DMS153 treated with DMSO at 0.1 percent for 48 hours (cell line): ENCODE measurements at regions not wholly inside any gene's neighbourhood (a gene's known extent, or its start where the extent isn't known, plus 50 kb on each side); places are given as distances from the start of the nearest gene placed in this dataset.
"Not testable (repeated sequence)": the region's sequence is repeated elsewhere in the genome, so short reads cannot be mapped to it uniquely, and the experiment has no call there.

Experiments used
- DNase-seq: peaks from one replicate; lab custom pipeline; 2025; ENCODE audit not compliant: unreplicated experiment; lab: John Stamatoyannopoulos, UW

DNA sequence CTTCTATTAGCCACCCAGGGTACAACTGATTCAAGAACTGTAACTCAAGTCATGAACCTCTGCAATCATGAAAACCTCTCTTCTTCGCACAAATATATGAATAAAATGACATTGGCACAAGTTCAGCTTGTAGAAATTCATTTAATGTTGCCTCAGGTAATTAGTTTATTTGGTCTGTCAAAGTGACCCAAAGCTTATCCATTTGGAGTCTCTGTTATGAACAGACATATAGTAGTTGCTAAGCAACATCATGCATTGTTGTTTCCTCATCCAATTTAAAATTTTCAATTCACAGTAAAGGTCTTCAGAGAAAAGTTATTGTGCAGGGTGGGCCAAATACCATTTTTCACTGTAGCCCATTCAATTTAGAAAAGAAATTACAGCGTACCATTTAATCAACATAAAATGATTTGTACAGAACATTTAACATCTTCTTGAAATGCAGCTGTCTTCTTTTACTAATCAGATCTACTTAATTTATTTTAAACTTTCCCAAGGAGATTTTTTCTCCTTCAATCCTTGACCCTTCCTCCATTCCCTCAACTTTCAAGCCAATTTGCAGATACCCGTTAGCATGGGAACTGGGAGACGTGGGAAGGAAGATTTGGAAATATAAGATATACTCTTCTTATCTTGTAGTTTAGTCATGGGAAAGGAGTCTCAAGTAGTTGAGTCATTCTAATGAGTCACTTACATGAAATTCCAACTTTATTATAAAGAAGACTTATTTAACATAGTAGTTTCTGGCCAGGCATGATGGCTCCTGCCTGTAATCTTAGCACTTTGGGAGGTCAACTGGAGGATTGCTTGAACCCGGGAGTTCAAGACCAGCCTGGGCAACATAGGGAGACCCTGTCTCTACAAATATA, 231.3 kb downstream of the ATPSCKMT start:
- no peak for DNase-seq

DNA sequence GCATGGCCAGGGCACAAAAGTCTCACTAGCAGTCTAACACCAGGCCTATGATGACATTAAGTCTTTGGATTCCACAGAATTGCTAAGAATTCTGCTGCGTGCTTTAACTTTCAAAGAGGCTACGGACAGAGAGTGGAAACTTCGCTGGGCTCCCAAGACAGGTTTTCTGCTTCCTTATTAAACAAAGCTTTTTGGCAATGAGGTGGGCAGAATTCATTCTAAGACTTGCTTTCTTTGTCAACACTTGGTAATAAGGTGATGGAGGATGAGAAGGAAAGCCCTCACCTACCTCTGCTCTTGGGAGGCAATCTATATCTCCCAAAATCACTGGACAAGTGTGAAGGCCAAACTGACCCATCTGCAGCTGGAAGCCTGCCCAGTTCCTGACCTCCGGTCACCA, 231.9 kb downstream of the ATPSCKMT start:
- no peak for DNase-seq

DNA sequence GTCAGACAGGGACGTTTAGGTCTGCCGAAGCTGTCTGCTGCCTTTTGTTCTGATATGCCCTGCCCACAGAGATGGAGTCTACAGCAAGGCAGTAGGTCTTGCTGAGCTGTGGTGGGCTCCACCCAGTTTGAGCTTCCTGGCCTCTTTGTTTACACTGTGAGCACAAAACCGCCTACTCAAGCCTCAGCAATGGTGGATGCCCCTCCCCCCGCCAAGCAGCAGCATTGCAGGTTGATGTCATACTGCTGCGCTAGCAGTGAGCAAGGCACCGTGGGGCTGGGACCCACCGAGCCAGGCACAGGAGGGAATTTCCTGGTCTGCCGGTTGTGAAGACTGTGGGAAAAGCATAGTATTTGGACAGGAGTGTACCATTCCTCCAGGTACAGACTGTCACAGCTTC, 233.1 kb downstream of the ATPSCKMT start:
- not testable (repeated sequence) for DNase-seq

DNA sequence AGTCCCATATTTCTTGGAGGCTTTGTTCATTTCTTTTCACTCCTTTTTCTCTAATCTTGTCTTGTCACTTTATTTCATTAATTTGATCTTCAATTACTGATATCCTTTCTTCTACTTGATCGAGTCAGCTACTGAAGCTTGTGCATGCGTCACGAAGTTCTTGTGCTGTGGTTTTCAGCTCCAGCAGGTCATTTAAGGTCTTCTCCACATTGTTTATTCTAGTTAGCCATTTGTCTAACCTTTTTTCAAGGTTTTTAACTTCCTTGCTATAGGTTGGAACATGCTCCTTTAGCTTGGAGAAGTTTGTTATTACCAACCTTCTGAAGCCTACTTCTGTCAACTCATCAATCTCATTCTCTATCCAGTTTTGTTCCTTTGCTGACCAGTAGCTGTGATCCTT, 234.0 kb downstream of the ATPSCKMT start:
- DNase-seq = not testable (repeated sequence)

DNA sequence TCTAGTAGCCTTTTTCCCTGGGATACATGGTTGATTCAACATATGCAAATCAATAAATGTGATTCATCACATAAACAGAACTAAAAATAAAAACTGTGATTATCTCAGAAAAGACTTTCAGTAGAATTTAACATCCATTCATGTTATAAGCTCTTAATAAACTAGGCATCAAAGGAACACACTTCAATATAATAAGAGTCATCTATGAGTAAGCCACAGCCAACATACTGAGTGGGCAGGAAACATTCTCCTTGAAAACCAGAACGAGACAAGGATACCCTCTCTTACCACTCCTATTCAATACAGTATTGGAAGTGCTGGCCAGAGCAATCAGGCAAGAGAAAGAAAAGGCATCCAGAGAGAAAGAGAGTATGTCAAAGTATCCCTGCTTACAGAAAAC, 239.9 kb downstream of the ATPSCKMT start:
- no peak for DNase-seq

DNA sequence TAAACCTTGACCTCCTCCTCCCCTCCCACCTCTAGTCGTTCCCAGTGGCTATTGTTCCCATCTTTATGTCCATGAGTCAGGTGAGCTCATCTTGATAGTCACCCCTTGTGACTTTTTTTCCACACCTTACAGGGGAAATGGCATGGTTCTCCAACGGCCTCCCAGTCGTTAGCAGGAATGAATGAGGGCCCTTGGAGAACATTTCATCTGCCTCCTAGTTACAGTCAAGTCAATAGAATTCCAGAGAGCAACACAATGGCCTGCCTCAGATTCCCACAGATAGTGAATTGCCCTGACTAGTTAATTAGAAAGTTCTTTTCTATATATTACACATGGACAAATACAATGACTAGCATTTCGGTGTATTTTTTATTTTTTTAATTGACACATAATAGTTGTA, 262.6 kb downstream of the ATPSCKMT start:
- DNase-seq = no peak

DNA sequence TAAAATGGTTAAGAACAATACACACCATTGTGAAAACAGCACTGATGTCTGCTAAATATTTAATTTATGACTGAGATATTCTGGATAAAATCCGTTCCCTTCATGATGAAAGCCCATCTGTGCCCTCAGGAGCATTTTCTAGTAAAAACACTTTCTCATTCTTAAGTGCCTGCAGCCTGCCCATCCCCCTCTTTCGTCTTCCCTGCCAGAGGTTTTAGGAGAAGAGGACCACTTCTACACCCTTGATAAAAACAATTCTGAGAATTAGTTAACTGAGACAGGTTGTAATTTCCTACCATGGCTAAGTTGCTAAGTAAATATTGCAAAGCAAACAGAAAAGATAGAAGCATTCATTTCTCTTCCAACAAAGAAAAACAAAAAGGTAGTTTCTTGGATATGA, 272.6 kb downstream of the ATPSCKMT start:
- DNase-seq = no peak

DNA sequence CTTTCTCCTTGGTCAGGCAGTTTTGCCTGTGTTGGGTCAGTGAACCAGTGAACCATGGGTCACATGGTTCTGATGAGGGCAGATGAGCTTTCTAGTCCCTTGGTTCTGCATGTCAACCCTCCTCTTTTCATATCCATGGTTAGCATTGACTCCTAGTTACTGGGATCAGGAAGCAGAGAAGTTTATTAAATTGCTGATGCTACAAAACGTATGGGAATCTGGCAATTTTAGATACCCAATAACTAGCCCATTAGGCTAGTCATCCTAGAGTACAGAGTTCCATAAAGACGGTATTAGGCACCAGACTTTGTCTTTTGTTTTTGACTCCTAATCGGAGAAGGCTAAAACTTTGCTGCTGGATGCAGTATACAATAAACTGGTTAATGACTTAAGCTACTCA, 273.1 kb downstream of the ATPSCKMT start:
- DNase-seq = no peak

DNA sequence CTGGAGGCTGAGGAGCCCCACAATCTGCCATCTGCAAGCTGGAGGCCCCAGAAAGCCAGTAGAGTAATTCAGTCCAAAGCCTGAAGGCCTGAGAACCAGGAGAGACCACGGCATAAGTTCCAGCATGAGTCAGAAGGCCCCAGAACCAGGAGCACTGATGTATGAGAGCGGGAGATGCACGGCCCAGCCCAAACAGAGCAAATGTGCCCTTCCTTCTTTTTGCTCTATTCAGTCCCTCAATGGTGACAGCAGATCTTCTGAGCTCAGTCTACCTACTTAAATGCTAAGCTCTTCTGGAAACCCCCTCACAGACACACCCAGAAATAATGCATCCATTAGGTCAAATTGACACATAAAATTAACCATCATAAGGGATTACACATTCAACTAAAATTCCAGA, 277.6 kb downstream of the ATPSCKMT start:
- DNase-seq = no peak

DNA sequence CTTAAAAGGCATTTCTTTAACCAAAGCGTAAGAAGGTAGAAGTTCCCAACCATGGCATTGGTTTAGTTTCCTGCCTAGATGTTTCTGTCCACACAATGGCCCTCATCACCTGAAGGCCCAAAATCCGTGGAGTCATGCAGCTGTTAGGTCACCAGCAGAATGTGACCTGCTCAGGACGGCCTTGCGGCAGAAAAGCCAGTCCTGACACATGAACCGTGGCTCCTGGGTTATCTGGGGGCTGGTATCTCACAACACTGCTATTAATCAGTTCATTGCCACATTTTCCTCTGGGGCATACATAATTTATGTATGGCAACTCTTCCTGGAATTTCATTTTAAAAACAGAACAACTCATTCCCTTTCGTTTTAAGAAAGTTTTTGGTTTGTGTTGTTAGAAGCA, 278.4 kb downstream of the ATPSCKMT start:
- no peak for DNase-seq

DNA sequence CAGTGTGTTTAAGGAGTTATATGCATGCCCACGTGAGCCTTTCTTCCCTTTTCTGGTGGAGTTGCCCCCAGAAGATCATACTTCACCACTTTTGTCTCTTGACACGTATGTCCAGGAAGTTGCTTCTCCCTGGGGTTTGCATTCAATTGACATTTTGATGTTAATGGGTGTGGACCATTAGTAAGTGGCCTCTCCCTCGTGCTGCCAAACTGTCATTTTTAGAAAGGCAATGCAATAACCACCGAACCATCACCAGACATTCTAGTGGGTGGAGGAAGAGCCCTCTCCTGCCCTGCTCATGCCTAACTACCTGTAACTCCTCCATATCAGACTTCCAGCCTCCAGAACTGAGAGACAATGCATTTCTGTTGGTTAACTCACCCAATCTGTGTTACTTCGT, 290.8 kb downstream of the ATPSCKMT start:
- DNase-seq = no peak

DNA sequence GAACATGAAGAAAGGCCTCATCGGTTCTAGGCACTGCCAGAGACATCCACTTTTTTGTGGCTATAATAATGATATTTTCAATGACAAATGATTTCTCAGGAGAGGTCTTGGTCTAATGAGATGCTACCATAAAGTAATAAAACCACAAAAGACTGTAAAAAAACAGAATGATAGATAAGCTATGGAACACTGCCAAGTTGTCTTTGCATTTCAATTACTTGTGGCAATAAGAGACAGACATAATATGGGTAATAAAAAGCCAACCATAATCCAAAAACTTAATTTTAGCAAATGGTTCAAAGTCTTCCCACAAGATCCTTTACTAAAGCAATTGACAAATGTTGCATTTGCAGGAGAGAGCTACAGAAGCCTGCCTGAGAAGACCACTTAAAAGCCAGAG, 292.5 kb downstream of the ATPSCKMT start:
- no peak for DNase-seq

DNA sequence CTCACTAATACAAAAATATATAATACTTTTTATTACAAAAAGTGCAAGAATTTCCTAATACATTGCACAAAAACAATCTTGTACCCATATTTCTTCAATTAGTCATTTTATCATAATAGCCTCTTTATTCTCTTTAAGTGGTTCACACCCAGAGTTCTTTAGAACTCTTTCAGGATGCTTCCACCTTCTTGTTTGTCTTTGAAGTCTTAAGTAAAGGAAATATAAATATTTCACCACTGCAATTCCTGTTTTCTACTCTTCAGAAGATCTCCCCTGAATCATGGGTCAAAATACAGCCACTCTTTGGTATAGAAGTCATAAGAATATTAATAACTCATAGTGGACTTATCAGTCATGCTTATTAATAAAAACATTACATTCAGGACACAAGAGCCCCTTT, 293.0 kb downstream of the ATPSCKMT start:
- DNase-seq = no peak

DNA sequence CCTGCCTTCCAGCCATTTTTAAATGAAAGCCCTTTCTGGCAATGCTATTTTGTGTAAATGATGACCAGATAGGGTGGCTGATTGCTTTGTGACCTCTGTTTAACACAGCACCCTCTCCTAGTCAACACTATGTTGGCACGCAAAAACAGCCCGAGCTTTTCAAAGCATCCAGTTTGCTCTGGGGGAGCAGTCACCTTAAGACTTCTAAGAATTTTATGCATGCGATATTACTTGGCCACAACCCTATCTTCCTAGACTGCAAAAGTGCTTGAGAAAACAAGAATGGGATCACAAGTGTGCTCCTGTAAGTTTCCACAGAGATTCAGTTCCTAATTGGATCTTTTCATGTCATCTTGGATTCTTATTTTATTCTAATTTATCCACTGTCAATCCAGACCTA, 294.1 kb downstream of the ATPSCKMT start:
- DNase-seq = no peak

DNA sequence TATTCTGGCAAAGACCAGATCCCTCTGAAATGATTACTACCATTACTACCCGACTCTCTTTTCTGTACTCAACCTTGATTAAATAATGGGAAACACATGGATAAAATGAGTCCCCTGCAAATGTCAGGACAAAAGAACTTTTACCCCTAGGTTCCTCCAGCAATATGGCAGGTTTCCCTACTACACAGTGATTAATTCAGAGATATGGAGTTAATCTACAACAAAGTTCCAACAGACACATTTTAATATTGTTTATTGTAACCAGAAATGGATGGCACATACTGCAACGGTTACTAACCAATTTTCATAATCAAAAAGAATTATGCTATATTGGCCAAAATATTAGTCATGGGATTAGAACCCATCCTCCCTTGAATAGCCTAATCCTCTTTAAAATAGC, 294.8 kb downstream of the ATPSCKMT start:
- DNase-seq = no peak

DNA sequence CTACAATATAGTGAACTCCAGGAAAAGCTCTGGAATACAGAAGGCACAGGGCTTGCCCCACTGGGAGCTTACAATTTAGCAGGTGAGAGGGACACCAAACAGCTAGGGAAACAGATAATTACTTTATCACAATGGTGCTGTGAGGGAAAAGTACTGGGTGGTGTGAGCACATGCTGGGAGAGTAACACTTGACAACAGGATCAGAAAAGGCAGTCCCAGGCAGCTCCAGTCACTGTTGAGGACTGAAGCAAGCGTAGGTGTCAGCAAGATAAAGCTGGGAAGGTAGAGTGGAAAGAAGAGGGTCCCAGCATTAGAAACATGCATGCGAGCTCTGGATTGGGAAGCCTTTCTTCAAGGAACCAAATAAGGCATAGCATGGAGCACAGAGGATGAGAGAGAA, 296.0 kb downstream of the ATPSCKMT start:
- DNase-seq = no peak

DNA sequence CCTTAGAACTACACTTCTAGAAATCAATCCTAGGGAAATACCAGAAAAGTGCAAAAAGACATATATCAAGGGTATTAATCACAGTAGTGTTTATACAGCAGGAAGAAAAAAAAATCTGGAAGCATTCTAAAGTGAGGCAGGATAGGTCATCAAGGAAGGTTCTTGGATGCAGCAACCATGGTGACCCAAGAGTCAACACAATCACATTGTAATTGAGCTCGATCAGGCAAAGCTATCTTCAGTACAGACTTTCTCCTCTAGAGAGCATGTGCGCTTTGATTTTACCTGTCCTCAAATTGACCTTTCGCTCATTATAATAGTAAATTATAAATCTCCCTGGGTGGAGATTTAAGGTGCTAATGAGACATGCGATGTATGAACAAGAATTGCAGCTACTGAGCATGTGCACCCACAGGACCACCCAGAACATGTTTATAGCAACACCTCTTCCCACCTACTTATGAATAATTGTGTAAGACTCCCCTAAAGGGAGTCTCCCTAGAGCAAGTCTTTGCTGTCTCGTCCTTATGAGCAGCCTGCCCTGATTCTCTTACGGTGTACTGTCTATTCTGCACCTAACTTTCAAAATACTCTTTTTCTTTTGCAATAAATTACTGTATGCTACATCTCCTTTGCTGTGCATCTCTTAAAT, 297.7 kb downstream of the ATPSCKMT start:
- no peak for DNase-seq

DNA sequence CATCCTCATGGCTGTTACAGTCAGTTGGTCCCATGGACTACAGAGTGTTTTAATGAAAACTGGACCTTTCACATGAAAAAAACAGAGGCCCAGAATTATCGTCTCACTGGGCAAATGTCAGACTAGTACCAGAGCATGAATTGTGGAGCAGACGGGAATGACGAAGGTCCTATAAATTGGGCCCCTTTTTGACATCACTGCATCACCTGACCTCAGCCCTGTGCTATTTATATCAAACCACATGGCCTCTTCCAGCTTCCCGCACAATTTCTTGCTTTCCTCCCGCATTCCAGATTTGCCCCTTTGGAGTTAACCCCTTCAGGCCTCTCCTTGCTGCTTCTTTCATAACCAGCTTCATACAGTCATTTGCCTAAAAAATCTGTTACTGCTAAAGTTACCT, 301.7 kb downstream of the ATPSCKMT start:
- no peak for DNase-seq

DNA sequence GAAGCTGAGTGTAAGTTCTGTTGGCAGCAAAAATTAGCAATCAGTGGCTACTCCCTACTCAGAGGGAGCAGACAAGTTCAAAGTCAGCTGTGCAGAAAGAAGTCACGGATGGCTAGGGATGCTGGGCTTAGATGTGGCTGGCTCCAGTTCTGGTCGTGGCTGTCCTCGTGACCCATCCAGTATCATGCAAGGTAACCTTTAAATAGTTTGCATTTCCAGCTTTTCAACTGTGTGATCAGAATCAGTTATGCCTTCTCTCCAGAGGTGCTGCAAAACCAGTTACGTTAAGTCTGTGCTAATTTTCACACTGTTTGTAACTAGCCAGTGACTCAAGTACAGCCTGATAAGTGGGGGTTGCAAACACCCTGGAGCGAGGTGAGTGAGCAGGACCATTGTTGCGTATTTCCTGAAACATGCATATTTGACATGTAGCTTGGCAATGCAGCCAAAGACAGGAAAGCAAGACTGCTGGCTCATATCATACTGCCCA, 302.4 kb downstream of the ATPSCKMT start:
- DNase-seq = no peak

DNA sequence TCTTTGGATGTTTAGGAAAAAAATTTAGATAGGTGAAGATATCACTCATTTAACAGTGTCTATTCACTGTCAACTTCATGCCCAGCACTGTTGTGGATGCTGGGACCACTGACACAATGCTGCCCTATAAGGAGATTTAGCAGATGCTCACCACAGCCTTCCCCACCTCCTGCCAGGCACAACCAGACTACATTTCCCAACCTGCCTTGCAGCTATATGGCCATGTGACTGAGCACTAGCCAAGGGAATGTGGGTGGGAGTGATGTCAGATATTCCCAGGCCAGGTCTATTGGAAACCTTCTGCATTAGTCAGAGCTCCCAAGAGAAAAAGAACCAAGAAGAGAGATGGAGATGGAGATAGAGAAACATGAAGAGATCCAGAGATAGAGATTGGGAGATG, 302.6 kb upstream of the TAS2R1 start:
- DNase-seq = no peak

DNA sequence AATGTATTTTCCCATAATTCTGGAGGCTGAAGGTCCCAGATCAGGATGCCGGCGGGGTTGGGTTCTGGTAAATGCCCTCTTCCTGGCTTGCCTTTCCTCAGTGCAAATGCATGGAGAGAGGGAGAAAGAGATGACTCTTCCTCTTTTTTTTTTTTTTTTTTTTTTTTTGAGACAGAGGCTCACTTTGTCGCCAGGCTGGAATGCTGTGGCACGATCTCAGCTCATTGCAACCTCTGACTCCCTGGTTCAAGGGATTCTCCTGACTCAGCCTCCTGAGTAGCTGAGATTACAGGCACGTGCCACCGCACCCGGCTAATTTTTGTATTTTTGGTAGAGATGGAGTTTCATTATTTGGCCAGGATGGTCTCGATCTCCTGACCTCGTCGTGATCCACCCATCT, 300.0 kb upstream of the TAS2R1 start:
- DNase-seq = no peak

DNA sequence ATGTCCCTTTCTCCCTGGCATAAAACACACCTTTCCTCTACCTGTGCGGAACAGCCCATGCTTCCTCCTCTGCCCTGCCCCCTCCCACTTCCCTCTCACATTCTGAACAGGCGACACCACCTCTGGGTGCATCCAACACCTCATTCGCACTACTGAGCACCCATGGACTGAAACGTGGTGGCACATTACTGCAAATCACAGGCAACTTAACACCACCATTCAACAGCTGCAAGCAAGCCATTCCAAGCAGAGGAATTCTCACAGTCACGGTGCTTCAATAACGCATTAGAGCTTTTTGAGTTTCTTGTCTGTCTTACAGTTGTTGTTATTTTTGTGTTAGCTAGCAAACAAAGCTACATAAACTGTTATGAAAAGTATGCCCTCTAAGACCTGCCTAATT, 298.2 kb upstream of the TAS2R1 start:
- DNase-seq = no peak
